Neural cell (in vitro differentiated cells): ENCODE measurements at regions not wholly inside any gene's neighbourhood (a gene's known extent, or its start where the extent isn't known, plus 50 kb on each side); places are given as distances from the start of the nearest gene placed in this dataset.

ENCODE experiments used
- H2AFZ ChIP-seq: fragments of 200-600, 300-800 bp; sonication (generic), shearing (Covaris generic); 2 replicates; pipeline ENCODE4 v1.6.0; 2014; ENCODE audit warnings: low read depth, mild to moderate bottlenecking, antibody characterized with exemption, low read length, moderate library complexity
- H3F3A ChIP-seq: fragments of 200-600 bp; shearing (Covaris generic); 2 replicates; pipeline ENCODE4 v1.6.1; 2016; ENCODE audit warnings: mild to moderate bottlenecking, moderate library complexity, mixed read lengths, antibody characterized with exemption, low read length; ENCODE audit not compliant: insufficient read depth, poor library complexity, severe bottlenecking
- H3K27ac ChIP-seq: fragments of 200-600, 300-800 bp; sonication (generic), shearing (Covaris generic); 2 replicates; pipeline ENCODE4 v1.5.1; 2014; ENCODE audit warnings: mild to moderate bottlenecking, low read length, moderate library complexity
- H3K27me3 ChIP-seq: fragments of 300-800, 200-600 bp; sonication (generic), shearing (Covaris generic); 2 replicates; pipeline ENCODE4 v1.6.0; 2014; ENCODE audit warnings: mild to moderate bottlenecking, low read depth, low read length, moderate library complexity; ENCODE audit not compliant: insufficient read depth
- H3K36me3 ChIP-seq: fragments of 300-800, 200-600 bp; sonication (generic), shearing (Covaris generic); 2 replicates; pipeline ENCODE4 v1.5.1; 2014; ENCODE audit warnings: mild to moderate bottlenecking, antibody characterized with exemption, low read length, moderate library complexity; ENCODE audit not compliant: insufficient read depth
- H3K4me2 ChIP-seq: fragments of 300-800, 200-600 bp; sonication (generic), shearing (Covaris generic); 2 replicates; pipeline ENCODE4 v1.6.0; 2014; ENCODE audit warnings: mild to moderate bottlenecking, low read length
- H3K4me3 ChIP-seq: fragments of 300-800, 200-600 bp; sonication (generic), shearing (Covaris generic); 2 replicates; pipeline ENCODE4 v1.5.1; 2014; ENCODE audit warnings: mild to moderate bottlenecking, low read length, moderate library complexity
- H3K79me2 ChIP-seq: fragments of 200-600 bp; shearing (Covaris generic); replicated peaks from 2 replicates; pipeline ENCODE4 v1.6.0; 2014; ENCODE audit warnings: mild to moderate bottlenecking, low read length, moderate library complexity; ENCODE audit not compliant: insufficient read depth
- H3K9ac ChIP-seq: fragments of 300-800, 200-600 bp; sonication (generic), shearing (Covaris generic); 2 replicates; pipeline ENCODE4 v1.6.1; 2016; ENCODE audit warnings: mild to moderate bottlenecking, low read length, mixed read lengths
- H3K9me2 ChIP-seq: fragments of 200-600 bp; shearing (Covaris generic); 2 replicates; pipeline ENCODE4 v1.6.1; 2016; ENCODE audit warnings: mild to moderate bottlenecking, low read length, mixed read lengths; ENCODE audit not compliant: insufficient read depth
- H3K9me3 ChIP-seq: fragments of 200-600, 300-800 bp; sonication (generic), shearing (Covaris generic); 2 replicates; pipeline ENCODE4 v1.6.1; 2016; ENCODE audit warnings: mild to moderate bottlenecking, mixed run types, low read length, moderate library complexity, mixed read lengths
- H4K20me1 ChIP-seq: fragments of 200-600 bp; shearing (Covaris generic); 2 replicates; pipeline ENCODE4 v1.6.1; 2016; ENCODE audit warnings: mild to moderate bottlenecking, mixed run types; ENCODE audit not compliant: insufficient read depth
- CTCF ChIP-seq: fragments of 450-650 bp; IDR thresholded peaks from 2 replicates; pipeline ENCODE4 v1.5.1; 2014; ENCODE audit warnings: antibody characterized with exemption, mild to moderate bottlenecking, moderate library complexity; ENCODE audit not compliant: poor library complexity, severe bottlenecking
- EP300 ChIP-seq: fragments of 450-650 bp; conservative IDR thresholded peaks from 2 replicates; pipeline ENCODE4 v1.6.1; 2014; ENCODE audit warnings: antibody characterized with exemption, mild to moderate bottlenecking, moderate library complexity; ENCODE audit not compliant: poor library complexity, severe bottlenecking
- EZH2 ChIP-seq: fragments of 200-600, 300-800 bp; shearing (Covaris generic), sonication (generic); IDR thresholded peaks from 2 replicates; pipeline ENCODE4 v1.6.1; 2014; ENCODE audit warnings: antibody characterized with exemption, low read length, borderline replicate concordance, mild to moderate bottlenecking; ENCODE audit not compliant: insufficient read depth, poor library complexity, severe bottlenecking
- MXI1 ChIP-seq: fragments of 450-650 bp; conservative IDR thresholded peaks from 2 replicates; pipeline ENCODE4 v1.6.1; 2014; ENCODE audit warnings: antibody characterized with exemption, mild to moderate bottlenecking; ENCODE audit not compliant: poor library complexity, severe bottlenecking
- POLR2AphosphoS5 ChIP-seq: IDR thresholded peaks from 2 replicates; pipeline ENCODE4 v1.6.1; 2012
- RAD21 ChIP-seq: fragments of 450-650 bp; conservative IDR thresholded peaks from 2 replicates; pipeline ENCODE4 v1.6.1; 2014; ENCODE audit warnings: antibody characterized with exemption, mild to moderate bottlenecking, moderate library complexity
- REST ChIP-seq: IDR thresholded peaks from 2 replicates; pipeline ENCODE4 v1.6.1; 2012; ENCODE audit warnings: borderline replicate concordance
- SMC3 ChIP-seq: fragments of 450-650 bp; conservative IDR thresholded peaks from 2 replicates; pipeline ENCODE4 v1.6.1; 2014; ENCODE audit warnings: antibody characterized with exemption, mild to moderate bottlenecking, moderate library complexity; ENCODE audit not compliant: poor library complexity
- TAF1 ChIP-seq: IDR thresholded peaks from 2 replicates; pipeline ENCODE4 v1.6.1; 2012; ENCODE audit warnings: low read depth

- H4K20me1 ChIP-seq, result no peaks in the 10 kb centered on the region
- H3K79me2 ChIP-seq, result no peaks in the 10 kb centered on the region
- no peaks in the 10 kb centered on the region for H3K9me2 ChIP-seq
- no peak overlapping the region for H2AFZ ChIP-seq
- H3K36me3 ChIP-seq, result no peaks in the 10 kb centered on the region
- H3K9me3 ChIP-seq, result no peaks in the 10 kb centered on the region
- TF ChIP-seq RAD21 (no peak), TAF1 (no peak), MXI1 (no peak), EZH2 (no peak), POLR2AphosphoS5 (no peak), REST (no peak), SMC3 (no peak), CTCF (no peak), EP300 (no peak)
- H3K9ac ChIP-seq, result no peak overlapping the region
- no peak overlapping the region for H3K27ac ChIP-seq
- no peaks in the 10 kb centered on the region for H3F3A ChIP-seq
- no peaks in the 10 kb centered on the region for H3K27me3 ChIP-seq
- no peak overlapping the region for H3K4me2 ChIP-seq
- H3K4me3 ChIP-seq, result no peak overlapping the region
Measured at GRCh38 chr20:61053889-61054288, 198.2 kb upstream of the CDH4 start.

- no peaks in the 10 kb centered on the region for H3K79me2 ChIP-seq
- H3K9me3 ChIP-seq, result no peaks in the 10 kb centered on the region
- no peaks in the 10 kb centered on the region for H3K27me3 ChIP-seq
- H3K27ac ChIP-seq, result no peak overlapping the region
- H3K9ac ChIP-seq, result no peak overlapping the region
- no peaks in the 10 kb centered on the region for H3K9me2 ChIP-seq
- H3K4me3 ChIP-seq, result no peak overlapping the region
- no peaks in the 10 kb centered on the region for H3F3A ChIP-seq
- no peak overlapping the region for H2AFZ ChIP-seq
- TF ChIP-seq CTCF, result no peak
- TF ChIP-seq MXI1, result no peak
- no peak for TF ChIP-seq SMC3
- no peak for TF ChIP-seq EP300
- no peak for TF ChIP-seq RAD21
- TF ChIP-seq EZH2, result no peak
- TF ChIP-seq TAF1, result no peak
- no peak for TF ChIP-seq POLR2AphosphoS5
- TF ChIP-seq REST, result no peak
- no peaks in the 10 kb centered on the region for H4K20me1 ChIP-seq
- no peak overlapping the region for H3K4me2 ChIP-seq
- no peaks in the 10 kb centered on the region for H3K36me3 ChIP-seq
Measured at GRCh38 chr20:61054411-61054810, 197.7 kb upstream of the CDH4 start.
